SU-DHL-6 (cell line): ENCODE measurements at regions not wholly inside any gene's neighbourhood (a gene's known extent, or its start where the extent isn't known, plus 50 kb on each side); places are given as distances from the start of the nearest gene placed in this dataset.

Experiments
- H2AFZ ChIP-seq: fragments of 200-600 bp; sonication (generic); 2 replicates; pipeline ENCODE4 v1.6.1; 2014; ENCODE audit warnings: low read depth, mild to moderate bottlenecking, moderate library complexity, mixed read lengths, antibody characterized with exemption, low read length; ENCODE audit not compliant: severe bottlenecking
- H3F3A ChIP-seq: fragments of 200-600 bp; shearing (Covaris generic); 2 replicates; pipeline ENCODE4 v1.6.0; 2016; ENCODE audit warnings: antibody characterized with exemption, mild to moderate bottlenecking; ENCODE audit not compliant: insufficient read depth
- H3K27ac ChIP-seq: fragments of 200-600 bp; sonication (generic); 2 replicates; pipeline ENCODE4 v1.5.1; 2016; ENCODE audit warnings: low read depth, mild to moderate bottlenecking, low read length, moderate library complexity, mixed read lengths
- H3K27me3 ChIP-seq: fragments of 200-600 bp; sonication (generic), shearing (Covaris generic); 2 replicates; pipeline ENCODE4 v1.6.0; 2014; ENCODE audit warnings: mild to moderate bottlenecking, low read length
- H3K36me3 ChIP-seq: fragments of 200-600 bp; sonication (generic); 2 replicates; pipeline ENCODE4 v1.6.1; 2014; ENCODE audit warnings: mild to moderate bottlenecking, low read length, mixed read lengths
- H3K4me2 ChIP-seq: fragments of 300-600, 200-600 bp; shearing (Covaris generic), sonication (generic); 2 replicates; pipeline ENCODE4 v1.6.0; 2014; ENCODE audit warnings: low read length, low read depth, mild to moderate bottlenecking; ENCODE audit not compliant: poor library complexity, severe bottlenecking
- H3K4me3 ChIP-seq: fragments of 200-600 bp; sonication (generic); 2 replicates; pipeline ENCODE4 v1.5.1; 2014; ENCODE audit warnings: antibody characterized with exemption, low read length, mild to moderate bottlenecking, mixed read lengths; ENCODE audit not compliant: insufficient read depth, poor library complexity, severe bottlenecking
- H3K79me2 ChIP-seq: fragments of 200-600 bp; sonication (generic); 2 replicates; pipeline ENCODE4 v1.6.1; 2014; ENCODE audit warnings: mild to moderate bottlenecking, low read length, moderate library complexity; ENCODE audit not compliant: insufficient read depth
- H3K9ac ChIP-seq: fragments of 200-600 bp; sonication (generic); 2 replicates; pipeline ENCODE4 v1.7.0; 2014; ENCODE audit warnings: mild to moderate bottlenecking, low read length
- H3K9me2 ChIP-seq: fragments of 200-600 bp; sonication (generic); replicated peaks from 2 replicates; pipeline ENCODE4 v1.6.1; 2014; ENCODE audit warnings: low read length; ENCODE audit not compliant: insufficient read depth
- H3K9me3 ChIP-seq: fragments of 200-600 bp; sonication (generic); 2 replicates; pipeline ENCODE4 v1.6.1; 2014; ENCODE audit warnings: low read length, mixed read lengths; ENCODE audit not compliant: insufficient read depth
- H4K20me1 ChIP-seq: fragments of 200-600 bp; sonication (generic); 2 replicates; pipeline ENCODE4 v1.6.1; 2014; ENCODE audit warnings: low read depth, mild to moderate bottlenecking, antibody characterized with exemption, low read length, moderate library complexity, mixed read lengths
- EZH2phosphoT487 ChIP-seq: fragments of 200-600 bp; sonication (generic), shearing (Covaris generic); conservative IDR thresholded peaks from 2 replicates; pipeline ENCODE4 v1.6.1; 2018; ENCODE audit warnings: mild to moderate bottlenecking, antibody characterized with exemption, low read length, moderate library complexity, mixed read lengths
- TF ChIP-seq, protein P1 (sequence below): fragments of 200-600 bp; sonication (generic); IDR thresholded peaks from one replicate; pipeline ENCODE4 v1.5.1; 2017; ENCODE audit warnings: antibody characterized with exemption, mild to moderate bottlenecking, low read length, moderate library complexity; ENCODE audit not compliant: insufficient read depth, poor library complexity, severe bottlenecking

DNA sequence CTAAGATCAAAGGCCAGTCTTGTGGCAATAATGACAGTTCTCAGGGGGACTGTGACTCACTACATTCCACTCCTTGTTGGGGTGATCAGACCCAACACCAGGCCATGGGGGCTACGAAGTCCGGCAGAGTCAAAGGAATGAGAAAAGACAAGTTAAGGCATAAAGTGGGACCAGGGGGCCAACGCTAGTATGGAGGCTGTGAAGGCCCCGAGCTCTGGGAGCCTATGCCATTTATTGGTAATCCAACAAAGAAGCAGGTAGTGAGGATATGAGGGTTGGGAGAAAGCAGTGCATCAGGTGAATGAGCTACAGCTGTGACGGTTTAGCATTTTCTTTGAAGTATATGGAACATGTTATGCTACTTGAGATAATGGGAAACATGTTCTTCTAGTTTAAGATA, 104.4 kb upstream of the C2CD4B start:
- no peak for TF ChIP-seq EZH2phosphoT487
- TF ChIP-seq, protein P1, sequence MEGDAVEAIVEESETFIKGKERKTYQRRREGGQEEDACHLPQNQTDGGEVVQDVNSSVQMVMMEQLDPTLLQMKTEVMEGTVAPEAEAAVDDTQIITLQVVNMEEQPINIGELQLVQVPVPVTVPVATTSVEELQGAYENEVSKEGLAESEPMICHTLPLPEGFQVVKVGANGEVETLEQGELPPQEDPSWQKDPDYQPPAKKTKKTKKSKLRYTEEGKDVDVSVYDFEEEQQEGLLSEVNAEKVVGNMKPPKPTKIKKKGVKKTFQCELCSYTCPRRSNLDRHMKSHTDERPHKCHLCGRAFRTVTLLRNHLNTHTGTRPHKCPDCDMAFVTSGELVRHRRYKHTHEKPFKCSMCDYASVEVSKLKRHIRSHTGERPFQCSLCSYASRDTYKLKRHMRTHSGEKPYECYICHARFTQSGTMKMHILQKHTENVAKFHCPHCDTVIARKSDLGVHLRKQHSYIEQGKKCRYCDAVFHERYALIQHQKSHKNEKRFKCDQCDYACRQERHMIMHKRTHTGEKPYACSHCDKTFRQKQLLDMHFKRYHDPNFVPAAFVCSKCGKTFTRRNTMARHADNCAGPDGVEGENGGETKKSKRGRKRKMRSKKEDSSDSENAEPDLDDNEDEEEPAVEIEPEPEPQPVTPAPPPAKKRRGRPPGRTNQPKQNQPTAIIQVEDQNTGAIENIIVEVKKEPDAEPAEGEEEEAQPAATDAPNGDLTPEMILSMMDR: no peak
- H3K9me2 ChIP-seq: no peaks in the 10 kb centered on the region
- H3F3A ChIP-seq: no peaks in the 10 kb centered on the region
- peaks cover 23% of the 10 kb centered on the region; the same call in 1 of the 2 replicates for H3K9me3 ChIP-seq
- no peaks in the 10 kb centered on the region for H4K20me1 ChIP-seq
- H3K27ac ChIP-seq: no peak overlapping the region
- no peak overlapping the region for H3K4me3 ChIP-seq
- H3K36me3 ChIP-seq: no peaks in the 10 kb centered on the region
- no peaks in the 10 kb centered on the region for H3K79me2 ChIP-seq
- H3K4me2 ChIP-seq: no peak overlapping the region
- H3K9ac ChIP-seq: no peak overlapping the region
- no peak overlapping the region for H2AFZ ChIP-seq
- H3K27me3 ChIP-seq: no peaks in the 10 kb centered on the region

DNA sequence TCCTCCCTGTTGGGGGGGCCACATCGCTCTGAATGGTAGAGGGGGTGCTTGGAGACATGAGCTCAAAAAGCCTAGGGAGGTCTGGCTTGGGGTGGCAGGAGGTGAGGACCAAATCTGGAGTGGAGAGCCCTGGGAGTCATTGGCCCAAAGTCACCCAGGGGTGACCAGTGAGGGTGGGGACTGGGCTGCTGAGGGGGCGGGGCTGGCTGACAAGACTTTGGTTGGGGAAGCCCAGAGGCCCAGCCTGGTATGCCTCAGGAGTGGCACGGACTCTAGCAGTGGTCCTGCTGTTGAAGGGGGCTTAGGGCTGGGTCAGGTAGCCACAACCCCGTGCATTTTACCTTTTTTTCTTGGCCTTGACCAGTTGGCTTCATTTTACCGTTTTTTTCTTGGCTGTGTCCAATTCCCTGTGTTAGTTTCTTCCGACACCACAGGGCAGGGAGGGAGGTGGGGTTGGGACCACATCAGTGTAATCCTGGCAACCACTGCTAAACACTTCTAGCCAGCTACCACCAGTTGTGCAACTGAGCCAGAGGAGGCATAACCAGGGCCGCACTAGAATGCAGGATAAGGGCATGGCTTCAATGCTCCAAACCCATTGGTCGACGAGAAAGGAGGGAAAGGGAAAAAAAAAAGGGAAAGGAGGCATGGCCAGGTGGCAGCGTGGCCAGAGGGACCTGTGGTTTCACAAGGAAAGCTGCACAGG, 105.3 kb upstream of the C2CD4B start:
- no peaks in the 10 kb centered on the region for H3K36me3 ChIP-seq
- H3K27me3 ChIP-seq: no peaks in the 10 kb centered on the region
- TF ChIP-seq, protein P1: no peak
- no peak for TF ChIP-seq EZH2phosphoT487
- H3K79me2 ChIP-seq: no peaks in the 10 kb centered on the region
- H3K9ac ChIP-seq: no peak overlapping the region
- no peak overlapping the region for H2AFZ ChIP-seq
- H3K9me3 ChIP-seq: peaks cover 23% of the 10 kb centered on the region; the same call in 1 of the 2 replicates
- H3K27ac ChIP-seq: no peak overlapping the region
- H4K20me1 ChIP-seq: no peaks in the 10 kb centered on the region
- no peaks in the 10 kb centered on the region for H3K9me2 ChIP-seq
- H3F3A ChIP-seq: no peaks in the 10 kb centered on the region
- no peak overlapping the region for H3K4me2 ChIP-seq
- H3K4me3 ChIP-seq: no peak overlapping the region

DNA sequence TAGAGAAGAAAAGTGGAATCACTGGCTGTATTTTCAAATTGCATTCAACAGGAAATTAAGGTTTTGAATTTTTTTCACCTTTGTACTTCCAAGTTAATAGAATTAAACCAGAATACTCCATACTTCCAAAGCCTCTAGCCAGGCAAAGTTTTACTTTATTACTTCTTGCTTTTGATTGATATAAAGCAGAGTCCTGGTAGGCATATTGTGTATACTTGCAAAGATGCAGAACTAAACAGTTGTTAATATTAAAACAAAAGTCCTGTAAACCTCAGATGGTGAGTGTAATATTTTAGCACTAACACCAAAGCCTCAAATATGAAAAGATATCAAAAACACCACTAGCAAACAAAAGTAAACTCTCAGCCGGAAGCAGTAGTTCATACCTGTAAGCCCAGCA, 107.2 kb upstream of the C2CD4B start:
- Histone ChIP-seq H4K20me1 (no peaks in the 10 kb centered on the region), H3K4me2 (no peak overlapping the region), H3F3A (no peaks in the 10 kb centered on the region), H3K9me3 (peaks cover 23% of the 10 kb centered on the region; the same call in 1 of the 2 replicates), H3K9ac (no peak overlapping the region), H3K79me2 (no peaks in the 10 kb centered on the region), H3K36me3 (no peaks in the 10 kb centered on the region), H2AFZ (no peak overlapping the region), H3K27me3 (no peaks in the 10 kb centered on the region), H3K27ac (no peak overlapping the region), H3K9me2 (no peaks in the 10 kb centered on the region), H3K4me3 (no peak overlapping the region)
- TF ChIP-seq, protein P1: no peak
- no peak for TF ChIP-seq EZH2phosphoT487
